Hepatocyte (in vitro differentiated cells): ENCODE measurements at regions not wholly inside any gene's neighbourhood (a gene's known extent, or its start where the extent isn't known, plus 50 kb on each side); places are given as distances from the start of the nearest gene placed in this dataset.

Source experiments
- EZH2 ChIP-seq: fragments of 200-600 bp; sonication (generic); IDR thresholded peaks from 2 replicates; pipeline ENCODE4 v1.6.1; 2016; ENCODE audit warnings: antibody characterized with exemption, mild to moderate bottlenecking, borderline replicate concordance
- TF ChIP-seq, protein P1 (sequence below): fragments of 200-600 bp; sonication (generic); IDR thresholded peaks from 2 replicates; pipeline ENCODE4 v1.5.1; 2016; ENCODE audit warnings: antibody characterized with exemption, mild to moderate bottlenecking; ENCODE audit not compliant: poor library complexity

DNA sequence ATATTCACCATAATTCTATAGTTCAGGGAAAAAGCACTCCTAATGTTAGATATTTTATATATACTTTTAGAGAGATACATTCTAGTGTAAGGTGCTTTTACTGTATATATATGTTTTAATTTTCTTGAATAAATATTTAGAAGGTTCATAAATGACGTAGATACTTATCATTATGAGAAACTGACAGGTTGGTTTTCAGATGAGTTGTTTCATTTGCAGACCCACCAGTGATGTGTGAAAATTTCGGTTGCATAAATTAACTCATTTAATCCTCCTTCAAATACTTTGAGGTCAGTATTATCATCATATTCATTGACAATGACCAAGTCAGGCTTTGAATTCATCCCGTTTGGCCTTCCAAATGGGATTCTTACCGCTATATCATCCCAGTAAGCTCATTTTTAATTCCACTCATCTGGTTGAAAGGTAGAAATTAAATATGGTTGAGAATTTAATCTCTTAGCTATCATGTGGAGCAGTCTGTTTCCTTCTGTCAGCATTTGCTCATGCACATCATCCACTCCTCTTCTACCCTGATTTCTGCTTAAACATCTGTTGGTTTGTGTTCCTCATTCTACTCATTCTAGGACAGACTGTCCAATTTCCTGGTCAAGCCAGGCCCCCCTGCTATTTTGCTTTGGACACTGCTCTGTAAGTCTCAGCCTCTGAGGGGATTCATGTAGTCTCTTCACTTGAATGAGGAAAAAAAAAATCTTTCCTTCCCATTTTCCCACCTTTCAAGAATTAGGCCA is 1156.6 kb downstream of the PLA2G4A start:
- TF ChIP-seq, protein P1, sequence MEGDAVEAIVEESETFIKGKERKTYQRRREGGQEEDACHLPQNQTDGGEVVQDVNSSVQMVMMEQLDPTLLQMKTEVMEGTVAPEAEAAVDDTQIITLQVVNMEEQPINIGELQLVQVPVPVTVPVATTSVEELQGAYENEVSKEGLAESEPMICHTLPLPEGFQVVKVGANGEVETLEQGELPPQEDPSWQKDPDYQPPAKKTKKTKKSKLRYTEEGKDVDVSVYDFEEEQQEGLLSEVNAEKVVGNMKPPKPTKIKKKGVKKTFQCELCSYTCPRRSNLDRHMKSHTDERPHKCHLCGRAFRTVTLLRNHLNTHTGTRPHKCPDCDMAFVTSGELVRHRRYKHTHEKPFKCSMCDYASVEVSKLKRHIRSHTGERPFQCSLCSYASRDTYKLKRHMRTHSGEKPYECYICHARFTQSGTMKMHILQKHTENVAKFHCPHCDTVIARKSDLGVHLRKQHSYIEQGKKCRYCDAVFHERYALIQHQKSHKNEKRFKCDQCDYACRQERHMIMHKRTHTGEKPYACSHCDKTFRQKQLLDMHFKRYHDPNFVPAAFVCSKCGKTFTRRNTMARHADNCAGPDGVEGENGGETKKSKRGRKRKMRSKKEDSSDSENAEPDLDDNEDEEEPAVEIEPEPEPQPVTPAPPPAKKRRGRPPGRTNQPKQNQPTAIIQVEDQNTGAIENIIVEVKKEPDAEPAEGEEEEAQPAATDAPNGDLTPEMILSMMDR = no peak
- TF ChIP-seq EZH2 = no peak
